Skin epidermis (tissue), 12 donors: ENCODE measurements at regions not wholly inside any gene's neighbourhood (a gene's known extent, or its start where the extent isn't known, plus 50 kb on each side); places are given as distances from the start of the nearest gene placed in this dataset.

Experiments used
- H3K27ac ChIP-seq, 21 experiments: fragments of 200-600 bp; sonication (generic) in 11 of 21; one replicate each; pipeline ENCODE4 v1.5.0; 2020; ENCODE audit warnings: mild to moderate bottlenecking in 3 of 21, inconsistent platforms in 2 of 21, moderate library complexity in 2 of 21
- H3K4me3 ChIP-seq, 7 experiments: fragments of 200-600 bp; sonication (generic) in 2 of 7; one replicate each; pipeline ENCODE4 v1.5.0; 2020; ENCODE audit warnings: inconsistent platforms in 2 of 7, mild to moderate bottlenecking in 2 of 7, moderate library complexity in 1 of 7

GRCh38 chr14:101062065-101062450 is 158.5 kb upstream of the RTL1 start:
- H3K4me3 ChIP-seq = no peak overlapping the region
- H3K27ac ChIP-seq = no peak overlapping the region

GRCh38 chr14:101062601-101063000 is 159.1 kb upstream of the RTL1 start:
- Histone ChIP-seq H3K4me3 (no peak overlapping the region), H3K27ac (no peak overlapping the region)

- Histone ChIP-seq H3K4me3 (no peak overlapping the region), H3K27ac (no peak overlapping the region)
Measured at GRCh38 chr14:101063121-101063520, 159.6 kb upstream of the RTL1 start.

GRCh38 chr14:101064121-101064661 is 160.7 kb upstream of the RTL1 start:
- Histone ChIP-seq H3K27ac (no peak overlapping the region), H3K4me3 (no peak overlapping the region)

- H3K4me3 ChIP-seq = no peak overlapping the region
- no peak overlapping the region for H3K27ac ChIP-seq
Measured at GRCh38 chr14:101064718-101065117, 161.2 kb upstream of the RTL1 start.

GRCh38 chr14:101065246-101065645 is 161.7 kb upstream of the RTL1 start:
- H3K27ac ChIP-seq = no peak overlapping the region
- H3K4me3 ChIP-seq = no peak overlapping the region

- Histone ChIP-seq H3K4me3 (no peak overlapping the region), H3K27ac (no peak overlapping the region)
Measured at GRCh38 chr14:101065696-101066694, 162.5 kb upstream of the RTL1 start.

GRCh38 chr14:101066826-101067510 is 163.4 kb upstream of the RTL1 start:
- no peak overlapping the region for H3K27ac ChIP-seq
- H3K4me3 ChIP-seq = no peak overlapping the region

- Histone ChIP-seq H3K27ac (no peak overlapping the region), H3K4me3 (no peak overlapping the region)
Measured at GRCh38 chr14:101068313-101069227, 165.0 kb upstream of the RTL1 start.

- H3K4me3 ChIP-seq = no peak overlapping the region
- no peak overlapping the region for H3K27ac ChIP-seq
Measured at GRCh38 chr14:101069228-101069549, 165.7 kb upstream of the RTL1 start.

GRCh38 chr14:101069666-101070362 is 166.3 kb upstream of the RTL1 start:
- Histone ChIP-seq H3K27ac (no peak overlapping the region), H3K4me3 (no peak overlapping the region)

- no peak overlapping the region for H3K27ac ChIP-seq
- no peak overlapping the region for H3K4me3 ChIP-seq
Measured at GRCh38 chr14:101070540-101071492, 167.3 kb upstream of the RTL1 start.

- H3K27ac ChIP-seq = no peak overlapping the region
- H3K4me3 ChIP-seq = no peak overlapping the region
Measured at GRCh38 chr14:101071493-101071906, 168.0 kb upstream of the RTL1 start.

GRCh38 chr14:101072070-101072469 is 168.5 kb upstream of the RTL1 start:
- Histone ChIP-seq H3K4me3 (no peak overlapping the region), H3K27ac (no peak overlapping the region)

GRCh38 chr14:101072531-101072930 is 169.0 kb upstream of the RTL1 start:
- Histone ChIP-seq H3K4me3 (no peak overlapping the region), H3K27ac (no peak overlapping the region)

- H3K4me3 ChIP-seq = no peak overlapping the region
- no peak overlapping the region for H3K27ac ChIP-seq
Measured at GRCh38 chr14:101072945-101073597, 169.5 kb upstream of the RTL1 start.

- H3K4me3 ChIP-seq = no peak overlapping the region
- H3K27ac ChIP-seq = no peak overlapping the region
Measured at GRCh38 chr14:101073598-101073965, 170.1 kb upstream of the RTL1 start.
